K562 (cell line): ENCODE measurements at regions not wholly inside any gene's neighbourhood (a gene's known extent, or its start where the extent isn't known, plus 50 kb on each side); places are given as distances from the start of the nearest gene placed in this dataset.

Experiments used
- GATAD2A ChIP-seq: fragments of 450-650 bp; IDR thresholded peaks from 2 replicates; pipeline ENCODE4 v1.6.1; 2017
- HEY1 ChIP-seq: fragments of 250-450 bp; sonication (Bioruptor Pico); IDR thresholded peaks from 2 replicates; pipeline ENCODE4 v1.5.0; 2020; ENCODE audit warnings: mild to moderate bottlenecking, moderate library complexity, borderline replicate concordance
- L3MBTL2 ChIP-seq: fragments of 450-650 bp; IDR thresholded peaks from 2 replicates; pipeline ENCODE4 v1.6.1; 2016; ENCODE audit warnings: mild to moderate bottlenecking, moderate library complexity
- TCF3 ChIP-seq: sonication (generic); formaldehyde crosslinking; IDR thresholded peaks from 2 replicates; pipeline ENCODE4 v1.4.0; 2020; ENCODE audit warnings: mild to moderate bottlenecking, missing genetic modification reagents
- TEAD4 ChIP-seq, 2 experiments: sonication (generic) in 1 of 2; formaldehyde crosslinking in 1 of 2; IDR thresholded peaks; 2 replicates each; pipeline versions ENCODE4 v1.6.1 to v1.8.0; 2012 to 2022; ENCODE audit warnings: borderline replicate concordance in 1 of 2, inconsistent platforms in 1 of 2, low read length in 1 of 2, mild to moderate bottlenecking in 1 of 2, missing genetic modification reagents in 1 of 2
- TF ChIP-seq, protein P1 (sequence below): fragments of 450-650 bp; IDR thresholded peaks from 2 replicates; pipeline ENCODE4 v1.6.1; 2018; ENCODE audit not compliant: partially characterized antibody
- TF ChIP-seq, protein P2 (sequence below): IDR thresholded peaks from 2 replicates; pipeline ENCODE4 v1.6.1; 2012; ENCODE audit warnings: low read depth, low read length, improper control_type of control experiment, borderline replicate concordance

- TF ChIP-seq, protein P1, sequence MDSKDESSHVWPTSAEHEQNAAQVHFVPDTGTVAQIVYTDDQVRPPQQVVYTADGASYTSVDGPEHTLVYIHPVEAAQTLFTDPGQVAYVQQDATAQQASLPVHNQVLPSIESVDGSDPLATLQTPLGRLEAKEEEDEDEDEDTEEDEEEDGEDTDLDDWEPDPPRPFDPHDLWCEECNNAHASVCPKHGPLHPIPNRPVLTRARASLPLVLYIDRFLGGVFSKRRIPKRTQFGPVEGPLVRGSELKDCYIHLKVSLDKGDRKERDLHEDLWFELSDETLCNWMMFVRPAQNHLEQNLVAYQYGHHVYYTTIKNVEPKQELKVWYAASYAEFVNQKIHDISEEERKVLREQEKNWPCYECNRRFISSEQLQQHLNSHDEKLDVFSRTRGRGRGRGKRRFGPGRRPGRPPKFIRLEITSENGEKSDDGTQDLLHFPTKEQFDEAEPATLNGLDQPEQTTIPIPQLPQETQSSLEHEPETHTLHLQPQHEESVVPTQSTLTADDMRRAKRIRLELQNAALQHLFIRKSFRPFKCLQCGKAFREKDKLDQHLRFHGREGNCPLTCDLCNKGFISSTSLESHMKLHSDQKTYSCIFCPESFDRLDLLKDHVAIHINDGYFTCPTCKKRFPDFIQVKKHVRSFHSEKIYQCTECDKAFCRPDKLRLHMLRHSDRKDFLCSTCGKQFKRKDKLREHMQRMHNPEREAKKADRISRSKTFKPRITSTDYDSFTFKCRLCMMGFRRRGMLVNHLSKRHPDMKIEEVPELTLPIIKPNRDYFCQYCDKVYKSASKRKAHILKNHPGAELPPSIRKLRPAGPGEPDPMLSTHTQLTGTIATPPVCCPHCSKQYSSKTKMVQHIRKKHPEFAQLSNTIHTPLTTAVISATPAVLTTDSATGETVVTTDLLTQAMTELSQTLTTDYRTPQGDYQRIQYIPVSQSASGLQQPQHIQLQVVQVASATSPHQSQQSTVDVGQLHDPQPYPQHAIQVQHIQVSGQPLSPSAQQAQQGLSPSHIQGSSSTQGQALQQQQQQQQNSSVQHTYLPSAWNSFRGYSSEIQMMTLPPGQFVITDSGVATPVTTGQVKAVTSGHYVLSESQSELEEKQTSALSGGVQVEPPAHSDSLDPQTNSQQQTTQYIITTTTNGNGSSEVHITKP: peak; percentile 50
- TF ChIP-seq HEY1: no peak
- no peak for TF ChIP-seq L3MBTL2
- peak; percentile 8; the same call in 1 of the 2 replicates for TF ChIP-seq TEAD4 (IDR thresholded peaks at IDR 0.05; ENCODE audit: low read length)
- TF ChIP-seq TEAD4 (CRISPR knock-in tag; IDR thresholded peaks at IDR 0.05; ENCODE audit: borderline replicate concordance): no peak
- TF ChIP-seq, protein P2, sequence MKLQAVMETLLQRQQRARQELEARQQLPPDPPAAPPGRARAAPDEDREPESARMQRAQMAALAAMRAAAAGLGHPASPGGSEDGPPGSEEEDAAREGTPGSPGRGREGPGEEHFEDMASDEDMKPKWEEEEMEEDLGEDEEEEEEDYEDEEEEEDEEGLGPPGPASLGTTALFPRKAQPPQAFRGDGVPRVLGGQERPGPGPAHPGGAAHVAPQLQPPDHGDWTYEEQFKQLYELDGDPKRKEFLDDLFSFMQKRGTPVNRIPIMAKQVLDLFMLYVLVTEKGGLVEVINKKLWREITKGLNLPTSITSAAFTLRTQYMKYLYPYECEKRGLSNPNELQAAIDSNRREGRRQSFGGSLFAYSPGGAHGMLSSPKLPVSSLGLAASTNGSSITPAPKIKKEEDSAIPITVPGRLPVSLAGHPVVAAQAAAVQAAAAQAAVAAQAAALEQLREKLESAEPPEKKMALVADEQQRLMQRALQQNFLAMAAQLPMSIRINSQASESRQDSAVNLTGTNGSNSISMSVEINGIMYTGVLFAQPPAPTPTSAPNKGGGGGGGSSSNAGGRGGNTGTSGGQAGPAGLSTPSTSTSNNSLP: 0 out of 2 replicates have a peak, but pooled peaks have one; percentile 29
- TF ChIP-seq GATAD2A: no peak
- 0 out of 2 replicates have a peak, but pooled peaks have one; percentile 26 for TF ChIP-seq TCF3 (CRISPR knock-in tag)
- TF ChIP-seq, all 486 proteins: peak for 8
Measured at GRCh38 chr6:82836022-82836575, 229.5 kb downstream of the UBE3D start (continued).
